HG03280 (cell line): ENCODE measurements at regions not wholly inside any gene's neighbourhood (a gene's known extent, or its start where the extent isn't known, plus 50 kb on each side); places are given as distances from the start of the nearest gene placed in this dataset.

Source experiments
- ATAC-seq: cut with Tn5 transposase; IDR thresholded peaks from one replicate; pipeline ENCODE4 v1.9.1; 2021; ENCODE audit warnings: mild to moderate bottlenecking, moderate library complexity; ENCODE audit not compliant: unreplicated experiment

- peak; percentile 65 for ATAC-seq
These were observed 413.9 kb downstream of the COG6 start for GRCh38 chr13:40069173-40070044.

GRCh38 chr13:40070357-40070756, 414.9 kb downstream of the COG6 start:
- ATAC-seq = no peak

DNA sequence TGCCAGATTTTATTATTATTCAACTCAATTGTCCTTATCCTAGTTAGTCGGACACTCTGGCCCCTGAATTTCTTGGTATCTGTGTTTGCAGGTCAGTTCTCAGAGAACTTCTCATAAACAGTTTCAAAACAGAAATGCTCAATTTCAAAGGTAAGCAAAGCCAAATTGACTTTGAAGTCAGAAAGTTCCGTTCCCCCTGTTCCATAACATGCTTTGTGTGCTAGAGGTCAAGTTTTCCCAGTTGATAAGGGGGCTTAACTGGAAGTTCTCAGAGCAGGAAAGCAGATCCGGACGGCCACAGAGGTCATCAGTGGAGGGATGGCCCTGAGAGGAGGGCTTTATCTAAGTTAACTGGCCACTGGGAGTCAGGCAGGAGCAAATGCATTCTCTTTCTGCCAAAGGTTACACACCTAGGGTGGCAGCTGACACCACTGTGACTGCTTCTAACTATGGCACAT, 417.2 kb downstream of the COG6 start:
- no peak for ATAC-seq

- ATAC-seq = no peak
These were observed 418.9 kb downstream of the COG6 start for GRCh38 chr13:40074338-40074737.

DNA sequence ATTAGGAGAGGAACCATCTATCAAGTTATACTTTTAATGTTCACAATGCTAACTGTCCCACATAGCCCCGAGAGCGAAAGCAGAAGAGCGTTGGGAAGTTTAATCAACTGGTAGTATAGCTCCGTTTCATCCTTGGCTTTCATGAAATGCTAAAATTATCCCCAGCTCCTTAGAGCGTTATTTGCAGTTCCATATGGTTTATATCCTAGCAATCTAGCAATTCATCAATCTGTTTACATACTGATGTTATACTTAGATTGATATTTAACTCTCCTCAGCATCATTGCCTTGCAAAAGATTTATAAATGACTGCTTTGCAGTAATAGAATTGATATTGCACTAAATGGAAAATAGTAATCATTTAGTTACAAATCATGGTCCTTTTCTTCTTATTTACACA, 419.8 kb downstream of the COG6 start:
- ATAC-seq = no peak

- ATAC-seq = no peak
These were observed 421.4 kb downstream of the COG6 start for GRCh38 chr13:40076765-40077362.

DNA sequence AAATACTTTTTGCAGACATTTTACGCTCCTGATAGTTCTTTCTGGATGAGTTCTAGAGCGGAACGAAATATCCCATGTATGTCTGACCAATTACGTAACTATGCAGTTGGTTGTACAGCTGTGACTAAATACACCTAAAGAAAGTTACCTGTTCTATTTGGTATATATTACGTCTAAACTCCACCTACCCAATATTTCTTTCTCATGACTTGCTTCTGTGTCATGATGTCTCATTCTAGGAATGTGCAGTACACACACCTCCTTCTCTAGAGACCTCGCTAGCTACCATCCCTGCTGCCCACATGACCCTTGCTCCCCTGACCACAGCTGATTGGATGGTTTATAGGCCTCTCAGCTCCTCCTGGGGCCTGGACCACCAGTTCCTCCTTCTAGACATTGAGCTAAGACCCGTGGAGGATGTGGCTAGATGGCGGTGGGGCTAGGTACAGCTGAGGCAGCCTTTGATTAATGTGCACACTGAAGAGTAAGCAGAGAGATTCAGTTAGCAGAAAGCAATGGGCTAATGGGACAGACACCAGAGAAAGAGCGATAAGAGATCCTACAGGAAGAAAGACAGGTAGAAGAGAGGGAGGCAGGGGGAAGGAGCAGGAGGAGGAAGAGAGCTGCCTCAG, 422.1 kb downstream of the COG6 start:
- ATAC-seq = no peak

DNA sequence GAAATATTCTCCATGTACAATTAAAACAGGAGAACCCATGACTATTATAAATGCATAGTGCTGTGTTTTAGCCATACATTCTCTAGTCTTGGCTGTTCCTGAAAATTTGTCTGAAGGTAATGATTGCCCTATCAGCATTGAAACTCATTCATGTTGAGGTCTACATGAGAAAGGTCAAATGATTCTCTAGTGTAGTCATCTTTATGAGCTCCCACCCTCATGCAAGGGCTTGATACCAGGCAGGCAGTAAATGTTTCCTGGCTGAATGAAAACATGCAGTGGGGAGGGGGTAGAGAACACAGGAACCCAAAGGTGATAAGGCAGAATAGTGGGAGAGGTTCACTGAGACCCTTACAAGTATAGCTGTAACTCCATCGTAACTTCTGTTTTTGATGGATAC, 424.3 kb downstream of the COG6 start:
- no peak for ATAC-seq

DNA sequence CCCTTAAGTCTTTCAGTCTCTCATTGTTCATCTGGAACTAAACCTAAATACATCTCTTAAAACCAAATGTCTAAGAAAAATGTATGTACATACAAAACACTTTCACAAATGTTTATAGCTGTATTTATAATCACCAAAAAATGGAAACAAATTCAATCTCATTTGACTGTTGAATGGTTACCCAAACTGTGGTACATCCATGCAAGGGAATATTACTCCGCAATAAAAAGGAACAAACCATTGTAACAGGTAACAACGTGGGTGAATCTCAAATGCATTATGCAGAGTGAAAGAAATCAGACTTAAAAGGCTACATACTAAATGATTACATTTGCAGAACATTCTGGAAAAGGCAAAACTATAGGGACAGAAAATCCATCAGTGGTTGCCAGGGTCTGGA, 425.2 kb downstream of the COG6 start:
- ATAC-seq = no peak

DNA sequence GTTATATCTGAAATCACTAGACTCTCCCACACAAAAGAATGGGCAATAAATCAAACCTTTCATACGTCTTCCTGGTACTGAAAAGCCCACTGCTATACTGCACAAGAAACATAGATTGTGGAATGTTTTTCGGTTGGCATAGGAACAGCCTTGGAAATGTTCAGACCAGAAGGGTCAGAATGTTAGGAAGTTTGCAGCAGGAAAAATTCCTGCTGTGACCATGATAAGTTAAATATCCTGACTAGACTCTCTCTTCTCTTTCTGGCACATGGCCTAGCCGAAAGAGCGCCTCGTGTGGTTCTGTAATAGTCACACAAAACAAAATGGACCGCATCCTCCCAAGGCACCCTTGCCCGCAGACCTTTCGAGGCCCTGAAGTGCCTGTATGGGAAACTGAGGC, 427.2 kb downstream of the COG6 start:
- no peak for ATAC-seq

GRCh38 chr13:40083841-40084240, 428.4 kb downstream of the COG6 start:
- ATAC-seq = no peak

- no peak for ATAC-seq
These were observed 429.5 kb downstream of the COG6 start for GRCh38 chr13:40084934-40085333.

DNA sequence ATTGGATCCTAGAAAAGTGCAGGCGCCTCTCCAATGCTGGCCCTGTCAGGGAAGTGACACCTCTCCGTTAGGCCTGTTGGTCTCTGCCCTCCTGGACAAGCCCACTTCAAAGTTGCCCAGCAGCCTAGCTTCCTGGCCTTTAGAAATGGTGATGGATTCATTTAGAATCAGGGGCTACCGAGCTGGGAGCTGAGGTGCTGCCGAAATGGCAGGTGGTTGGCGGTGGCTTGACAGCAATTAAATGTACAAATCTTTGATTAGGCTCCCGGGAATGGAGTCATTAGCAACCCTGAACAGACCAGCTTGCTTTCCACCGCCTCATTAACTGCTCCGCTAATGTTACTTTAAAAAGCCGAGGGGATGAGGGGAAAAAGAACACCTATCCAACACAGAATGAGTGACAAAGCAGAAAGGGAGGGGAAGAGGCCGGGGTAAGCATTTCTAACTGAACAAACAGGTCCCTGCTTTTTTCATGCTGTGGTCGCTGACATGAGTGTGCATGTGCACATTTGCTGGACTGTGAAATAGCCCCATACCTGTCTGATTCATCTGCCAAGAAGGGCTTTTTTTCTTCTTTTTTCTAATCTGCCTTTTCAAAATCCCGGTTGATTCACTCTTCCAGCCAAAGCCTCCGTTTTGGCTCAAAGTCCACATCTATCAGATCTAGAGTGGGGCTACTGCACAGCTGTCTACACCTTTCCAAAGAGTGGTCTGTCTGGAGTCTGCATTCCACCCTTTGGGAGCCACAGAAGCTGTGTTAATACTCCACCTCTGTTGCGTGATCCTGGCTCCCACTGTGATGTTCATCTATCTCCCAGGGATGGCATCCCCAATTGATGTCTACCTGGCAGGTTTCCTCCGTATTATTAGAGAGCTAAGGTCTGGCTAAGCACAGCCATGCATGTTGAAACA, 431.9 kb downstream of the COG6 start:
- no peak for ATAC-seq

GRCh38 chr13:40094056-40094455, 438.6 kb downstream of the COG6 start:
- ATAC-seq = no peak

DNA sequence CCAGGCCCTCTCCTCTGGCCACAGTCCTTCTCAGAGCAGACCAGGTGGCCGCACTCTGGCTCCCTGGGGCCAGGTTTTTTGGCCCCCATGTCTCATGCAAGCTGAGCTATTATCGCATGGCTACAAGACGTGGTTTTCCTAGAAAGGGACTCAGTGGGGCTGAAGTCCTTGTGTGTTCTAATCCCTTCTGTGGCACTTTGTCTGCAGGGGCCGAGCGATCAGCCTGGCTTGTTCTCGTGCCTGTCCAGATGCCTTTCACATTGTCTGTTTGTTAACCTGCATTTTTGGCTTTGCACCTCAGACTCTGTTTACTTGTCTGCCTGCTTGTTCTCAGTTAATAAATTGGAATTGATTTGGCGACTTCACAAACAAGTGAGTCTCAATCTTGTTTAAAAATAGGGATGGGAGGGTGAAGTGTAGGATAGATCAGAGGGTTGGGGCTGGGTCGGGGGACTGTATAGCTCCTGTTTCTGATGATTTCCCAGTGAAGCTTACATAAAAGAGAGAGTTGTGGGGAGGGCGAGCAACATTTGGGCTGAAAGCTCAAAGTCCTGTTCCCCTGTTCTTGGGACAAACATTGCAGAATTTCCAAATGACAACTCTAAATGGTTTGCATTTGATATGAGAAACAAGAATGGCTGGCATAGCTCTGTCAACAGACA, 440.4 kb downstream of the COG6 start:
- ATAC-seq = no peak

- ATAC-seq = no peak
These were observed 441.0 kb downstream of the COG6 start for GRCh38 chr13:40096357-40096901.

- ATAC-seq = no peak
These were observed 442.8 kb downstream of the COG6 start for GRCh38 chr13:40098246-40098645.

GRCh38 chr13:40101708-40102359, 446.4 kb downstream of the COG6 start:
- ATAC-seq = no peak

DNA sequence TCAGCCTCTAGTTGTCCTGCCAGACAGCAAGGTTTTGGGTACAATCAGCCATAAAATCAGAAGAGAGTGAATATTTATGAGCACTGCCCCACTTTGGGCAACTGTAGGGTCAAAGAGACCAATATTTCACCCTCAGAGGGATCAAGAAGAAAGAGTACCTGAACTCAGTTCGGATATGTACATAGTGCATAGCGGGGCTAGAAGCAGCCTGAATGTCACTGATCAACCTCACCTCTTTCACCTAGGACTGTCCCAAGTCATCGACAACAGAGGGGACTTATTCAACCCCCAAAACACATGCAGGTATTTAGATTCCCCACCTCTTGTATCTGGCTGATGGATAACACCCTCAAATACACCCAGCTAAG, 446.9 kb downstream of the COG6 start:
- ATAC-seq = no peak

DNA sequence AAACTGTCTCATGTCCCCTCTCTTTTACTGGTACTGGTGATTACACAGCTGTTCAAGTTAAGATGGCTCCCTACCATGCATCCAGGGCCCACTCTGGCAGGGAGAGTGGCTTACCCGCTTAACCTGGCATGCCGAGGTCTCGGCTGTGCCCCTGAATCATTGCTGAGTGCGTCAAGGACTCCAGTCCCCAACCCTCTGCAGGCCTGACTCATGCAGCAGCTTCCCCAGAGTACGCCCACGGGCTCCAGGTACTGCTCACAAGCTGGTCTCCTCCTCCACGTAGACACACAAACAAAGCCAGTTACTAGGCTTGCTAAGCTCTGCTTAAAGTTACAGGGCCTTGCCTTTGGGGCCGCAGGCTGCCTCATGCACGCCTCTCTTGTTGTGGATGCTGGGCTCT, 447.4 kb downstream of the COG6 start:
- no peak for ATAC-seq
